H54 (cell line): ENCODE measurements at regions not wholly inside any gene's neighbourhood (a gene's known extent, or its start where the extent isn't known, plus 50 kb on each side); places are given as distances from the start of the nearest gene placed in this dataset.
"Not testable (repeated sequence)": the region's sequence is repeated elsewhere in the genome, so short reads cannot be mapped to it uniquely, and the experiment has no call there.

Experiments used
- DNase-seq: peaks from one replicate; pipeline ENCODE4 v3.0.0; 2011; ENCODE audit warnings: low spot score, mixed read lengths; ENCODE audit not compliant: insufficient read length
- FAIRE-seq: peaks from 3 replicates; lab custom pipeline; 2011; peaks lifted over from hg19 to GRCh38; lab: Jason Lieb, UNC
- POLR2A ChIP-seq: IDR thresholded peaks from 2 replicates; pipeline ENCODE4 v1.6.1; 2011; ENCODE audit warnings: low read depth, mild to moderate bottlenecking, low read length

DNA sequence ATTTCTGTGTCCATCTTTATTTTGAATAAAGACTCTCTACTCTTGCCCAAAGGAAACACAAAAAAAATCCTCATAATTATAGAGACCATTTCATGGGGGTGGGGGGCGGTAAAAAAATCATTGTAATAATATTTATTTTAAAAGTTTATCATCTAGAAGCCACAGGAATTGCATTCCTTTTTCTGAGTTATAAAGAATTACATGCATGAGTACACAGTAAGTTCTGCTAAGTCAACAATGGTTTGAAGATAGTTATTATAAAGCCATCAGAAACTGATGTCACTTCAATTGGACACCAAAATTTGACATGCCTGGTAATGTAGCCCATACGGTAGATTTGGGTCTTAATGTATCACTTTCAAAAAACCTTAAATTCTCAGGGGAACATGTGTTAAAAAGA lies 478.1 kb upstream of the NR5A2 start:
- no peak for TF ChIP-seq POLR2A
- no peak for FAIRE-seq
- no peak for DNase-seq

DNA sequence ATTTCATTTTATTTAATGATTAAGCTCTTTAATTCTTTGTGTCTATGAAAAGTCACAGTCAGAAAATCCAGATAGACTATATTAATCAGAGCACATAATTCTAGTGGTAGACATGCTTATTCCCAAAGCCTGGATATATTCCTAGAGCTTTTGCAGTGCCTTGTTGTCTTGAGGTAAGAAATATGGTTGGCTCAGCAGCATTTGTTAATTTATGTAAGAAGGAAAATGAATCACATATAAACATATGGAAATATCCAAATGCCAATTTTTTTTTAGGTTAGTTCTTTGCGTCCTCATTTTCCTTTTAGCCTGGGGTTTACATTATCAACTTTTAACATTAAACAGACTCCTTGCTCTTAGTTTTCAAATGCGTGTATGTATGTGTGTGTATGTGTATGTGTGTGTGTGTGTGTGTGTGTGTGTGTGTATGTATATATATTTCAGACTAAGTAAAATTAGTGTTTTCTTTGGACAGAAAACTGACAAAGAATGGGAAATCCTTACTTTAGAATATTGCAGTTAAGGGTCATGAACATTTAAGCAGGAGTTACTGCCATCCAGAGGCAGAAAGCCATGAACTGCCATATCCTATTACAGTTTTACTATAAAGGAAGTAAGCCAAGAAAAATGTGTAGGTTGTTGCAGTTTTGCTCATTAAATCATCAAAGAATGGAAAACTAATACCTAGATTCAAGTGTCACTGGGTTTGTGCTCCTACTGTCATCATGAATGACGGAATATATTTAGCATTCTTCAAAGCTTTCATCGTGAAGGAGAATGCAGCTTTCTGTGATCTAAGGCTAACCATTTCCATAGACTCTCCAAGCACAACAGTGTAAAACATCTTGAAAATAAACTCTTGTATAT lies 477.1 kb upstream of the NR5A2 start:
- no peak for TF ChIP-seq POLR2A
- no peak for FAIRE-seq
- DNase-seq: no peak

- peak; percentile 6 for DNase-seq
- FAIRE-seq: peak; percentile 79
Measured at GRCh38 chr1:199551967-199552565, 475.4 kb upstream of the NR5A2 start.

GRCh38 chr1:199553104-199553503 lies 474.4 kb upstream of the NR5A2 start:
- no peak for TF ChIP-seq POLR2A
- FAIRE-seq (no peak), DNase-seq (no peak)

More at GRCh38 chr1:199551967-199552565, 475.4 kb upstream of the NR5A2 start:
- TF ChIP-seq POLR2A: no peak

GRCh38 chr1:199561334-199561733 lies 466.2 kb upstream of the NR5A2 start:
- FAIRE-seq (no peak), DNase-seq (no peak)
- no peak for TF ChIP-seq POLR2A

- FAIRE-seq (no peak), DNase-seq (no peak)
- TF ChIP-seq POLR2A: no peak
Measured at GRCh38 chr1:199573047-199573446, 454.5 kb upstream of the NR5A2 start.

DNA sequence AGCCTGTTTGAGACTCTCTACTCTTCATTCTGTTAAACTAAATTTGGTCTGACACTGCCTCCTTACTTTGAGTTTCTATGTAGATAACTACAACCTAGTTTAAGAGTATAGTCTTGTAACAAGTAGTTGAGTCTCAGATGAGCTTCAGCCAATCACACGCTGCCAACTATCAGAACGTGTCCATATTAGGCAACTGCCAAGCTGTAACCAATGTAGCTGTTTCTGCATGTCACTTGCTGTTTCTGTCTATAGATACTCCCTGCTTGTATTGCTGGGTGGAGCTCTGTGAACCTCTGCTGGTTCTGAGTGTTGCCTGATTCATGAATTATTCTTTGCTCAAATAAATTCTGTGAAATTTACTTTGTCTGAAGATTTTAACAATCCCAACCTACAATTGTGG lies 452.6 kb upstream of the NR5A2 start:
- no peak for TF ChIP-seq POLR2A
- FAIRE-seq (no peak), DNase-seq (no peak)

DNA sequence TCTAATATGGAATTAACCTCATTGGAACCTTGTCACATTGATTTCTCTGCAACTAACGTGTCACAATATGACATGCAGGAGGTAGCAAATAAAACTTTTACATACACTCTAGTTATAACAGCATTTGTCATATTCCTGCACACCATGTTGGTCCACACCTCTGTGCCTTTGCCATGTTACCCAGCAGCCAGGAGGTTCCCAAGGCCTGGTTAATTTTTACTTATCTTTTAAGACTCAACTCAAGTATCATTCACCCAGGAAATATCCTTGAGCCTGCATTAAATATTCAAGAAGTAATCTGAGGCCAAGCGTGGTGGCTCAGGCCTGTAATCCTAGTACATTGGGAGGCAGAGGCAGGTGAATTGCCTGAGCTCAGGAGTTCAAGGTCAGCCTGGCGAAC lies 447.2 kb upstream of the NR5A2 start:
- FAIRE-seq (no peak), DNase-seq (no peak)
- TF ChIP-seq POLR2A: no peak

DNA sequence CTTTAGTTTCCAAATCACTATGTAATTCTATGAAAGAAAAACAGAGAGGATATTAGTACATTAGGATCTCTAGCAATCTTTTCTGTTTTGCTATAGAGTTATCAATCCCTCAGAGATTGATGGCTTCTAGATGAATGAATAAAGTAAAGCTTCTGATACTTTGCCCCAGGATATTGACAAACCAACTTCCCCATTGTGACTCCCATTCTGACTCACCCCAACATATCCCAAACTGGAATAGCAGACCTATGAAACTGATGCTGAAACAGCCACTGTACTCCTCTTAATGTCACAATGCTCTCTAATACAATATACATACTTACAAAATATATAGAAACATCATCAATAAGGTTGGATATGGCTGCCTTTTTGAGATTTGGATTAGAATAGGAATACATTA lies 442.1 kb upstream of the NR5A2 start:
- FAIRE-seq: peak; percentile 58
- no peak for TF ChIP-seq POLR2A
- no peak for DNase-seq

GRCh38 chr1:199590708-199591107 lies 436.8 kb upstream of the NR5A2 start:
- no peak for FAIRE-seq
- no peak for DNase-seq
- no peak for TF ChIP-seq POLR2A

DNA sequence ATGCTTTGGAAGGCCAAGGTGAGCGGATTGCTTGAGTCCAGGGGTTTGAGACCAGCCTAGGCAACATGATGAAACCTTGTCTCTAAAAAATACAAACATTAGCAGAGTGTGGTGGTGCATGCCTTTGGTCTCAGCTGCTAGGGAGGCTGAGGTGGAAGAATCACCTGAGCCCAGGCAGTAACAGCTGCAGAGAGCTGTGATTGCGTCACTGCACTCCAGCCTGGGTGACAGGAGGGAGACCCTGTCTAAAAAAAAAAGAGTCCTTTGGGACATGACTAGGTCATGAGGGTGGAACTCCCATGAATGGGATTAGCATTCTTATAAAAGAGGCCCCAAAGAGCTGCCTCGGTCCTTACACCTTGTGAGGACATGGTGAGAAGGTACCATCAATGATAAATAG lies 436.0 kb upstream of the NR5A2 start:
- DNase-seq (no peak), FAIRE-seq (no peak)
- TF ChIP-seq POLR2A: no peak

DNA sequence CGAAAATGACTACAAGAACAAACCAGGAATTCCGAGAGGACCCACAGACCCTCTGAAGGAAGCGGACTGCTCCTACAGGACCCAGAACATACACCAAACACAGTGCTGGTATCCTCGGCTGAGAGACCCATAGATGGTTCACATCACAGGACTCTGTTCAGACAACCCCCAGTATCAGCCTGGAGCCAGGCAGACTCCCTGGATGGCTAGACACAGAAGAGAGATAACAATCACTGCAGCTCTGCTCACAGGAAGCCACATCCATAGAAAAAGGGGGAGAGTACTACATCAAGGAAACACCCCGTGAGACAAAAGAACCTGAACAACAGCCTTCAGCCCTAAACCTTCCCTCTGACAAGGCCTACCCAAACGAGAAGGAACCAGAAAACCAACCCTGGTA lies 434.0 kb upstream of the NR5A2 start:
- FAIRE-seq (no peak), DNase-seq (no peak)
- TF ChIP-seq POLR2A: no peak

- FAIRE-seq, DNase-seq: not testable (repeated sequence)
Measured at GRCh38 chr1:199596448-199596847, 431.1 kb upstream of the NR5A2 start.

GRCh38 chr1:199597152-199597551 lies 430.4 kb upstream of the NR5A2 start:
- no peak for FAIRE-seq

GRCh38 chr1:199608414-199608813 lies 419.1 kb upstream of the NR5A2 start:
- no peak for TF ChIP-seq POLR2A
- FAIRE-seq (no peak), DNase-seq (no peak)

More at GRCh38 chr1:199597152-199597551, 430.4 kb upstream of the NR5A2 start:
- TF ChIP-seq POLR2A: no peak
- DNase-seq: no peak
